GM12875 (cell line): ENCODE measurements at regions not wholly inside any gene's neighbourhood (a gene's known extent, or its start where the extent isn't known, plus 50 kb on each side); places are given as distances from the start of the nearest gene placed in this dataset.
A peak's percentile ranks its signal among the peaks of the same experiment; 100 is the strongest.

ENCODE experiments used
- H3K4me3 ChIP-seq: one replicate; pipeline ENCODE4 v1.5.1; 2011; ENCODE audit warnings: low read depth, low read length, control low read depth
- CTCF ChIP-seq: IDR thresholded peaks from 2 replicates; pipeline ENCODE4 v1.5.1; 2011; ENCODE audit warnings: low read depth, mild to moderate bottlenecking, control low read depth, inconsistent platforms, low read length, moderate library complexity, borderline replicate concordance; ENCODE audit not compliant: insufficient read depth

- H3K4me3 ChIP-seq, result no peak overlapping the region
- no peak for TF ChIP-seq CTCF
These were observed 101.3 kb downstream of the GADD45G start for GRCh38 chr9:89706086-89706485.

- no peak for TF ChIP-seq CTCF
These were observed 101.9 kb downstream of the GADD45G start for GRCh38 chr9:89706731-89707191.

GRCh38 chr9:89710697-89711096 is 105.9 kb downstream of the GADD45G start:
- no peak for TF ChIP-seq CTCF
- no peak overlapping the region for H3K4me3 ChIP-seq

More at GRCh38 chr9:89706731-89707191, 101.9 kb downstream of the GADD45G start:
- H3K4me3 ChIP-seq, result peak overlapping the region; percentile 26

- TF ChIP-seq CTCF, result no peak
- H3K4me3 ChIP-seq, result no peak overlapping the region
These were observed 107.1 kb downstream of the GADD45G start for GRCh38 chr9:89711866-89712265.

GRCh38 chr9:89712283-89712682 is 107.5 kb downstream of the GADD45G start:
- H3K4me3 ChIP-seq, result no peak overlapping the region
- no peak for TF ChIP-seq CTCF

- no peak overlapping the region for H3K4me3 ChIP-seq
- no peak for TF ChIP-seq CTCF
These were observed 109.5 kb downstream of the GADD45G start for GRCh38 chr9:89714321-89714720.

GRCh38 chr9:89715318-89715858 is 110.6 kb downstream of the GADD45G start:
- TF ChIP-seq CTCF, result no peak
- H3K4me3 ChIP-seq, result no peak overlapping the region
